GM23338 (cell line): ENCODE measurements at regions not wholly inside any gene's neighbourhood (a gene's known extent, or its start where the extent isn't known, plus 50 kb on each side); places are given as distances from the start of the nearest gene placed in this dataset.
"Not testable (repeated sequence)": the region's sequence is repeated elsewhere in the genome, so short reads cannot be mapped to it uniquely, and the experiment has no call there.

Experiments
- CREB1 ChIP-seq: fragments of 250-450 bp; sonication (Bioruptor Pico); IDR thresholded peaks from 2 replicates; pipeline ENCODE4 v1.5.0; 2020; ENCODE audit warnings: low read depth, mild to moderate bottlenecking, moderate library complexity
- EZH2 ChIP-seq: fragments of 200-600 bp; sonication (generic); IDR thresholded peaks from one replicate; pipeline ENCODE4 v1.8.0; 2017; ENCODE audit warnings: antibody characterized with exemption, mild to moderate bottlenecking, low read depth; ENCODE audit not compliant: unreplicated experiment
- EZH2phosphoT487 ChIP-seq: fragments of 200-600 bp; sonication (generic); IDR thresholded peaks from one replicate; pipeline ENCODE4 v1.8.1; 2018; ENCODE audit warnings: antibody characterized with exemption; ENCODE audit not compliant: unreplicated experiment
- NANOG ChIP-seq: IDR thresholded peaks from 2 replicates; pipeline ENCODE4 v1.6.1; 2016; ENCODE audit warnings: antibody characterized with exemption, borderline replicate concordance
- POLR2AphosphoS5 ChIP-seq: IDR thresholded peaks from 2 replicates; pipeline ENCODE4 v1.6.1; 2016; ENCODE audit warnings: antibody characterized with exemption, low read depth
- ZNF114 ChIP-seq: fragments of 250-450 bp; sonication (Bioruptor Pico); IDR thresholded peaks from 2 replicates; pipeline ENCODE4 v1.5.0; 2020; ENCODE audit warnings: mild to moderate bottlenecking, moderate library complexity
- TF ChIP-seq, protein P1 (sequence below), 2 experiments: fragments of 200-600 bp in 1 of 2; sonication (generic) in 1 of 2; conservative IDR thresholded peaks; 2 replicates each; pipeline versions ENCODE4 v1.5.1 to v1.6.1; 2016 to 2017; ENCODE audit warnings: antibody characterized with exemption in 2 of 2, low read depth in 2 of 2, mild to moderate bottlenecking in 2 of 2, moderate library complexity in 1 of 2
- TF ChIP-seq, protein P2 (sequence below): IDR thresholded peaks from 2 replicates; pipeline ENCODE4 v1.6.1; 2016; ENCODE audit warnings: antibody characterized with exemption
- TF ChIP-seq, protein P3 (sequence below): IDR thresholded peaks from one replicate; pipeline ENCODE4 v1.6.1; 2018; ENCODE audit warnings: antibody characterized with exemption; ENCODE audit not compliant: unreplicated experiment

DNA sequence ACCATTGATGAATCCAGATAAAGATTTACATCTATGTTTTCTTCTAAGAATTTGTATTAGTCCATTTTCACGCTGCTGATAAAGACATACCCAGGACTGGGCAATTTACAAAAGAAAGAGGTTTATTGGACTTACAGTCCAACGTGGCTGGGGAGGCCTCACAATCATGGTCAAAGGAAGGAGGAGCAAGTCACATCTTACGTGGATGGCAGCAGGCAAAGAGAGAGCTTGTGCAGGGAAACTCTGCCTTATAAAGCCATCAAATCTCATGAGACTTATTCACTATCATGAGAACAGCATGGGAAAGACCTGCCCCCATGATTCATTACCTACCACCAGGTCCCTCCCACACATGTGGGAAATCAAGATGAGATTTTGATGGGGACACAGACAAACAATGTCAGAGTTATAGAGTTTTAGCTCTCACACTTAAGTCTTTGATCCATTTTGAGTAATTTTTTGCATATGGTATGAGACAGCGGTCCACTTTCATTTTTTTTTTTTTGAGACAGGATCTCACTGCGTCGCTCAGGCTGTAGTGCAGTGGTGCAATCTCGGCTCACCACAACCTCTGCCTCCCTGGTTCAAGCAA, 53.5 kb upstream of the JADE2 start:
- TF ChIP-seq, protein P1, sequence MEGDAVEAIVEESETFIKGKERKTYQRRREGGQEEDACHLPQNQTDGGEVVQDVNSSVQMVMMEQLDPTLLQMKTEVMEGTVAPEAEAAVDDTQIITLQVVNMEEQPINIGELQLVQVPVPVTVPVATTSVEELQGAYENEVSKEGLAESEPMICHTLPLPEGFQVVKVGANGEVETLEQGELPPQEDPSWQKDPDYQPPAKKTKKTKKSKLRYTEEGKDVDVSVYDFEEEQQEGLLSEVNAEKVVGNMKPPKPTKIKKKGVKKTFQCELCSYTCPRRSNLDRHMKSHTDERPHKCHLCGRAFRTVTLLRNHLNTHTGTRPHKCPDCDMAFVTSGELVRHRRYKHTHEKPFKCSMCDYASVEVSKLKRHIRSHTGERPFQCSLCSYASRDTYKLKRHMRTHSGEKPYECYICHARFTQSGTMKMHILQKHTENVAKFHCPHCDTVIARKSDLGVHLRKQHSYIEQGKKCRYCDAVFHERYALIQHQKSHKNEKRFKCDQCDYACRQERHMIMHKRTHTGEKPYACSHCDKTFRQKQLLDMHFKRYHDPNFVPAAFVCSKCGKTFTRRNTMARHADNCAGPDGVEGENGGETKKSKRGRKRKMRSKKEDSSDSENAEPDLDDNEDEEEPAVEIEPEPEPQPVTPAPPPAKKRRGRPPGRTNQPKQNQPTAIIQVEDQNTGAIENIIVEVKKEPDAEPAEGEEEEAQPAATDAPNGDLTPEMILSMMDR (conservative IDR thresholded peaks at IDR 0.05; ENCODE audit: low read depth in 2 of 2), result not testable (repeated sequence)
- not testable (repeated sequence) for TF ChIP-seq EZH2phosphoT487; EZH2; CREB1; NANOG; POLR2AphosphoS5; ZNF114 (CRISPR knock-in tag)
- TF ChIP-seq, protein P2, sequence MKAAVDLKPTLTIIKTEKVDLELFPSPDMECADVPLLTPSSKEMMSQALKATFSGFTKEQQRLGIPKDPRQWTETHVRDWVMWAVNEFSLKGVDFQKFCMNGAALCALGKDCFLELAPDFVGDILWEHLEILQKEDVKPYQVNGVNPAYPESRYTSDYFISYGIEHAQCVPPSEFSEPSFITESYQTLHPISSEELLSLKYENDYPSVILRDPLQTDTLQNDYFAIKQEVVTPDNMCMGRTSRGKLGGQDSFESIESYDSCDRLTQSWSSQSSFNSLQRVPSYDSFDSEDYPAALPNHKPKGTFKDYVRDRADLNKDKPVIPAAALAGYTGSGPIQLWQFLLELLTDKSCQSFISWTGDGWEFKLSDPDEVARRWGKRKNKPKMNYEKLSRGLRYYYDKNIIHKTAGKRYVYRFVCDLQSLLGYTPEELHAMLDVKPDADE, result not testable (repeated sequence)
- TF ChIP-seq, protein P3, sequence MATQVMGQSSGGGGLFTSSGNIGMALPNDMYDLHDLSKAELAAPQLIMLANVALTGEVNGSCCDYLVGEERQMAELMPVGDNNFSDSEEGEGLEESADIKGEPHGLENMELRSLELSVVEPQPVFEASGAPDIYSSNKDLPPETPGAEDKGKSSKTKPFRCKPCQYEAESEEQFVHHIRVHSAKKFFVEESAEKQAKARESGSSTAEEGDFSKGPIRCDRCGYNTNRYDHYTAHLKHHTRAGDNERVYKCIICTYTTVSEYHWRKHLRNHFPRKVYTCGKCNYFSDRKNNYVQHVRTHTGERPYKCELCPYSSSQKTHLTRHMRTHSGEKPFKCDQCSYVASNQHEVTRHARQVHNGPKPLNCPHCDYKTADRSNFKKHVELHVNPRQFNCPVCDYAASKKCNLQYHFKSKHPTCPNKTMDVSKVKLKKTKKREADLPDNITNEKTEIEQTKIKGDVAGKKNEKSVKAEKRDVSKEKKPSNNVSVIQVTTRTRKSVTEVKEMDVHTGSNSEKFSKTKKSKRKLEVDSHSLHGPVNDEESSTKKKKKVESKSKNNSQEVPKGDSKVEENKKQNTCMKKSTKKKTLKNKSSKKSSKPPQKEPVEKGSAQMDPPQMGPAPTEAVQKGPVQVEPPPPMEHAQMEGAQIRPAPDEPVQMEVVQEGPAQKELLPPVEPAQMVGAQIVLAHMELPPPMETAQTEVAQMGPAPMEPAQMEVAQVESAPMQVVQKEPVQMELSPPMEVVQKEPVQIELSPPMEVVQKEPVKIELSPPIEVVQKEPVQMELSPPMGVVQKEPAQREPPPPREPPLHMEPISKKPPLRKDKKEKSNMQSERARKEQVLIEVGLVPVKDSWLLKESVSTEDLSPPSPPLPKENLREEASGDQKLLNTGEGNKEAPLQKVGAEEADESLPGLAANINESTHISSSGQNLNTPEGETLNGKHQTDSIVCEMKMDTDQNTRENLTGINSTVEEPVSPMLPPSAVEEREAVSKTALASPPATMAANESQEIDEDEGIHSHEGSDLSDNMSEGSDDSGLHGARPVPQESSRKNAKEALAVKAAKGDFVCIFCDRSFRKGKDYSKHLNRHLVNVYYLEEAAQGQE, result not testable (repeated sequence)
